ENCODE measurements at regions not wholly inside any gene's neighbourhood (a gene's known extent, or its start where the extent isn't known, plus 50 kb on each side); places are given as distances from the start of the nearest gene placed in this dataset.

DNA sequence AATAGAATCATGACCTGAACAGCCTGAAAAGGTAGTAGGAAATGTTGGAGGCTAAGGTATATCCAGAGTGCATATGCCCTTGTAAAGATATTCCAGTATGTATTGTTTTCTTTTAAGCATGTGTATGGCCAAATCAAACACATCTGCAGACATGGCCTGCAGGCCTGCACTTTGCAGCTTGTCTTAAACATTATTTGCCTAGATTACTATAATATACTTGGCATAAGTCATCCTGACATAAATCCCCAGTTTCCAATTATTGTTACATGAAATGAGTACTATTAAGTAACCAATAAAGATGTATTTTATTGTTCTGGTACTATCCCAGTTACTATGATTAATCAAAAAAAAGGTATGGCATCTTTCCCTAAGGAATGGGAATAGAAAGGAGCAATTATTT lies 169.1 kb upstream of the PTBP2 start:
- H3K4me3 ChIP-seq, result no peak overlapping the region
- no peak for TF ChIP-seq EZH2 (IDR thresholded peaks at IDR 0.05; ENCODE audit: low read depth)
- TF ChIP-seq, protein P1, sequence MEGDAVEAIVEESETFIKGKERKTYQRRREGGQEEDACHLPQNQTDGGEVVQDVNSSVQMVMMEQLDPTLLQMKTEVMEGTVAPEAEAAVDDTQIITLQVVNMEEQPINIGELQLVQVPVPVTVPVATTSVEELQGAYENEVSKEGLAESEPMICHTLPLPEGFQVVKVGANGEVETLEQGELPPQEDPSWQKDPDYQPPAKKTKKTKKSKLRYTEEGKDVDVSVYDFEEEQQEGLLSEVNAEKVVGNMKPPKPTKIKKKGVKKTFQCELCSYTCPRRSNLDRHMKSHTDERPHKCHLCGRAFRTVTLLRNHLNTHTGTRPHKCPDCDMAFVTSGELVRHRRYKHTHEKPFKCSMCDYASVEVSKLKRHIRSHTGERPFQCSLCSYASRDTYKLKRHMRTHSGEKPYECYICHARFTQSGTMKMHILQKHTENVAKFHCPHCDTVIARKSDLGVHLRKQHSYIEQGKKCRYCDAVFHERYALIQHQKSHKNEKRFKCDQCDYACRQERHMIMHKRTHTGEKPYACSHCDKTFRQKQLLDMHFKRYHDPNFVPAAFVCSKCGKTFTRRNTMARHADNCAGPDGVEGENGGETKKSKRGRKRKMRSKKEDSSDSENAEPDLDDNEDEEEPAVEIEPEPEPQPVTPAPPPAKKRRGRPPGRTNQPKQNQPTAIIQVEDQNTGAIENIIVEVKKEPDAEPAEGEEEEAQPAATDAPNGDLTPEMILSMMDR (conservative IDR thresholded peaks at IDR 0.05), result no peak
- H3K9me2 ChIP-seq (ENCODE audit: insufficient read depth), result peaks cover 4% of the 10 kb centered on the region; the same call in 1 of the 2 replicates
- H2AFZ ChIP-seq, result no peak overlapping the region
- CTCF ChIA-PET, result no interaction called here
- no peaks in the 10 kb centered on the region for H3K9me3 ChIP-seq (ENCODE audit: insufficient read depth, low read depth)
- H3K4me1 ChIP-seq (replicated peaks; ENCODE audit: insufficient read depth), result no peaks in the 10 kb centered on the region
- H3K36me3 ChIP-seq (ENCODE audit: low read depth), result no peaks in the 10 kb centered on the region
- intact Hi-C loops (cut with micrococcal nuclease; ENCODE audit: unreplicated experiment), result loop anchor here (10.0 kb wide), 1 partner anchor 898 kb away; no protein-coding TSS in a partner anchor
- H3F3A ChIP-seq (ENCODE audit: insufficient read depth, low read depth), result no peaks in the 10 kb centered on the region
- H3K79me2 ChIP-seq (ENCODE audit: low read depth), result no peaks in the 10 kb centered on the region
- no peak overlapping the region for H3K27ac ChIP-seq
- no TSS peak for BruUV-seq (replicated peaks)
- no peak overlapping the region for H3K4me2 ChIP-seq
- no peak for DNase-seq
- no peaks in the 10 kb centered on the region for H3K27me3 ChIP-seq (ENCODE audit: insufficient read depth, low read depth)
- POLR2A ChIA-PET (ENCODE audit: unreplicated experiment), result no interaction called here
- H4K20me1 ChIP-seq (ENCODE audit: insufficient read depth), result no peaks in the 10 kb centered on the region

DNA sequence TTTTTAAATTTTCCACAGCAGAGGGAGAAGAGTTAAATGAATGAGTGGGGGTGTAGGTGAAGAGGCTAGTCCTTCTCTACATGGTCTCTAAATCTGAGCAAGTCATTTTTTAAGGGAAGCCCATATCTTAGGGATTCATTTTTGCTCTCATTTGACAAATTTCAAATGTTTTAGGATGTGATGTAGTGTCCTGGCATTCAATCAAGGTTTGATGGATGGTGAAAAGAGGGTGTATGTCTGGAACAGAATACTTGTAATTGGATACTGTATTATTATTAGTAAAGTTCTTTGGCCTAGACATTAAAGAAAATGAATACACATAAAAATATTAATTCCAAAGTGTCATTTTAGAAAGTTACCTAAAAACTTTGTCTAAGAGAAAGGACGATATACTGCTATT lies 167.8 kb upstream of the PTBP2 start:
- Histone ChIP-seq H2AFZ (no peak overlapping the region), H3K9me3 (ENCODE audit: insufficient read depth, low read depth) (no peaks in the 10 kb centered on the region), H3K4me3 (no peak overlapping the region), H3K4me2 (no peak overlapping the region), H3K9me2 (ENCODE audit: insufficient read depth) (no peaks in the 10 kb centered on the region), H3K27me3 (ENCODE audit: insufficient read depth, low read depth) (no peaks in the 10 kb centered on the region), H3F3A (ENCODE audit: insufficient read depth, low read depth) (no peaks in the 10 kb centered on the region), H3K79me2 (ENCODE audit: low read depth) (no peaks in the 10 kb centered on the region), H3K4me1 (replicated peaks; ENCODE audit: insufficient read depth) (no peaks in the 10 kb centered on the region), H4K20me1 (ENCODE audit: insufficient read depth) (no peaks in the 10 kb centered on the region), H3K36me3 (ENCODE audit: low read depth) (no peaks in the 10 kb centered on the region), H3K27ac (no peak overlapping the region)
- ChIA-PET POLR2A (ENCODE audit: unreplicated experiment) (no interaction called here), CTCF (no interaction called here)
- intact Hi-C loops (cut with micrococcal nuclease; ENCODE audit: unreplicated experiment), result loop anchor here (10.0 kb wide), 1 partner anchor 899 kb away; no protein-coding TSS in a partner anchor
- TF ChIP-seq, protein P1 (conservative IDR thresholded peaks at IDR 0.05), result no peak
- no peak for TF ChIP-seq EZH2 (IDR thresholded peaks at IDR 0.05; ENCODE audit: low read depth)
- BruUV-seq (replicated peaks), result no TSS peak
- no peak for DNase-seq

DNA sequence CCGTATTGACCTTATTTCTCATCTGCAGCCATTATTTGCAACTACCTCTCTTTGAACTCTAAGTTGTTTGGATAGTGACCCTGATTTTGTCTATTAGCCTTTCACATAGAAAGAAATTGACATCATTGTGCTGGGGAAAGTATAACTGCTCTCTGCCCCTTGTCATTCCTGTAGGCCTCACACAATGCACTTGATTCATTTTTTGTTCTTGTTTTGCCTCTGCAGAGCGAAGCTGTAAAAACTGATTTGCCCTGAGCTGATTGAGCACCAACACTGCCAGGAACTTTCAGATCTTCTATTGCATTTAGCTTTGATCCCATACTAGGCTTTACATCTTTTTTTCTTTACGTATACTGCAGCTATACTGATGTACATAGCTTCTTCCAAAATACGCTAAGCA lies 167.2 kb upstream of the PTBP2 start:
- H3K4me1 ChIP-seq (replicated peaks; ENCODE audit: insufficient read depth), result no peaks in the 10 kb centered on the region
- DNase-seq, result no peak
- H3F3A ChIP-seq (ENCODE audit: insufficient read depth, low read depth), result no peaks in the 10 kb centered on the region
- H3K79me2 ChIP-seq (ENCODE audit: low read depth), result no peaks in the 10 kb centered on the region
- H4K20me1 ChIP-seq (ENCODE audit: insufficient read depth), result no peaks in the 10 kb centered on the region
- no peak overlapping the region for H3K4me3 ChIP-seq
- POLR2A ChIA-PET (ENCODE audit: unreplicated experiment), result no interaction called here
- H3K27ac ChIP-seq, result no peak overlapping the region
- no peaks in the 10 kb centered on the region for H3K9me2 ChIP-seq (ENCODE audit: insufficient read depth)
- H3K36me3 ChIP-seq (ENCODE audit: low read depth), result no peaks in the 10 kb centered on the region
- BruUV-seq (replicated peaks), result no TSS peak
- H3K27me3 ChIP-seq (ENCODE audit: insufficient read depth, low read depth), result no peaks in the 10 kb centered on the region
- no peaks in the 10 kb centered on the region for H3K9me3 ChIP-seq (ENCODE audit: insufficient read depth, low read depth)
- intact Hi-C loops (cut with micrococcal nuclease; ENCODE audit: unreplicated experiment), result loop anchor here (10.0 kb wide), 1 partner anchor 900 kb away; no protein-coding TSS in a partner anchor
- CTCF ChIA-PET, result no interaction called here
- no peak overlapping the region for H2AFZ ChIP-seq
- no peak for TF ChIP-seq EZH2 (IDR thresholded peaks at IDR 0.05; ENCODE audit: low read depth)
- TF ChIP-seq, protein P1 (conservative IDR thresholded peaks at IDR 0.05), result no peak
- H3K4me2 ChIP-seq, result no peak overlapping the region

Data from PC-9 (cell line).